ENCODE measurements at regions not wholly inside any gene's neighbourhood (a gene's known extent, or its start where the extent isn't known, plus 50 kb on each side); places are given as distances from the start of the nearest gene placed in this dataset.
"Not testable (repeated sequence)": the region's sequence is repeated elsewhere in the genome, so short reads cannot be mapped to it uniquely, and the experiment has no call there.

DNA sequence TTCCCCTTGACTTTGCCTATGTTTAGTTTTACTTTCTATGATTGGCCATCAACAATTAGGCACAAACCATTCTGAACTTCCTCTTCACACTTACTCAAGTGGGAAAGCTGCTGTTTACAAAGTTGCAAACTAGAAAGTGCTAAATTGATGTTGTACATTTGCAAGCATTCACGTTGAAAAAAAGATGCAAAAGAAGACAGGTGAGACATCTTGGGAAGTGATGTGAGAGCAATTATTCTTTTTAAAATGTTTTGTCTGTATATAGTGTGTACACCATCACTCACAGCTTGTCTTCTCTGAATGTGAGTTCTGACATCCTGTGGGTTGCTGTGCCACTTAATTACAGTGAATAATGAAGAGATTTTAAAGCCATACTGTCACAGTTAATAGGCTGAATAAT is 874.1 kb upstream of the LRATD1 start:
- DNase-seq = no peak

DNA sequence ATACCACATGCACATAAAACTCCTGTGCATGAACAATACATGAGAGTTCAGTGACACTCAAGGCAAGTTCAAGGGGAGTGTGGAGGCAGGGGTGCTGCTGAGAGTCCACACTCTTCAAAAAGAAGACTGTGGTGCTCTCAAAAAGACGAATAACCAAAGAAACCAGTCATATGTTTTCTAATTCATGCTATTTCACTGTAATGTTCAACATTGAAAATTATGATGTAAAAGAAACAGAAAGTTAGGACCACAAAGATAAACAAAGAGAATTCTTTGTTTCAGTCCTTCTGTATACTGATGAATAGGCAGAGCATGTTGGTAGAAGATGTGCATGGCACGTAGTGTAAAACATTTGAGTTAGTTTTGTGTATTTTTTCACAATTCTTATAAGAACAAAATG is 864.2 kb upstream of the LRATD1 start:
- no peak for DNase-seq

DNA sequence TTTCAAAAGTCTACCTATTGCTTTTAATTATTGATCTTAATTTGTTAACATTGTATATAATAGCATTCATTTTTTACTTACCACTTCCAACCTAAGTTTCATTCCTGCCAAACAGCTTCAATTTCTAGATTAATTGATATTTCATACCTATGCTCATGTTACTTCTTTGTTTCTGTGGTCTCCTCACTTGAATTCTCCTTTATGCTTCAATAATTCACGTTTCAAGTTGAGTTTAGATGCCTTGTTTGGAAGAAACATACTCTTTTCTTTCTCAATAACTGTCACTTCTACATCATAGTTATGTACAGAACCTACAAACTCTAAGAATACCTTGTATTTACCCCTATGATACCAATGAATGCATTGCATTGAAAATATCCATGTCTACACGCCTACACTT is 862.2 kb upstream of the LRATD1 start:
- no peak for DNase-seq

DNA sequence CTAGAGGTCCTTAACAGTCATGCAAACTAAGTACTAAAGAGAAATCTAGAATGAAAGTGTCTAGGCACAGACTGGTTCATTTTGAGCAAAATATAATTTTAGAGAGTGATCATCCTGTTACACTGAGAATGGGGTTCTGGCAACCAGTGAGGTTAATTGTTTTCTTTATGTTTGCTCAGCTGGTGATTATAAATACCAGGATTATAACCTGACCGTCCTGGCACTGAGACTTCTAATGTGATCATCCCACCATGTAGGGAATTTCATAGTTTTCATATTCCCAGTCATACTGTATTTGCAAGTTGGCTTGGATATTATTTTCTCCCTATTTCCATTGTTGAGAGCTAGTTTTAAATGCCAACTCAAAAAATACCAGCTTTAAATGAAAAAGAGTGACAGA is 852.5 kb upstream of the LRATD1 start:
- no peak for DNase-seq

DNA sequence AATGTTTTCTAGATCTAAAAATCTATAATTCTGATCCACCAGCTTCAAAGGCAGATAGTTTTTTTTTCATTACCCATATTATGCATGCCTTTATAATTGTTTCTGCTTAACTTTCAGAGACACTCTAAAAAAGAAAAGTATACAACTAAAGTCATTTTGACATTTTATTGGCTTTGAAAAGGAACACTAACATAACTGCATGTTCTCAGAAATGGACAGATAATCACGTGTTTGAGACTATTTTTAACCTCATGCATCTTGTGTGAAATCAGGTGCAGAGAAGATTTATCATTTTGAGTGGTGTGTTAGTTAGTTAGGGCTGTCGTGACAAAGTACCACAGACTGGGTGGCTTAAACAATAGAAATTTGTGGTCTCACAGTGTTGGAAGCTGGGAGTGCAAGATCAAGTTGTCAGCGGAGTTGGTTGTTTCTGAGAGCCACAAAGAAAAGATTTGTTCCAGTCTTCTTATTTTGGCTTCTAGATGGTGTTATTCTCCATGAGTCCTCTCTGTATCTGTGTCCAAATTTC is 841.4 kb upstream of the LRATD1 start:
- no peak for DNase-seq

DNA sequence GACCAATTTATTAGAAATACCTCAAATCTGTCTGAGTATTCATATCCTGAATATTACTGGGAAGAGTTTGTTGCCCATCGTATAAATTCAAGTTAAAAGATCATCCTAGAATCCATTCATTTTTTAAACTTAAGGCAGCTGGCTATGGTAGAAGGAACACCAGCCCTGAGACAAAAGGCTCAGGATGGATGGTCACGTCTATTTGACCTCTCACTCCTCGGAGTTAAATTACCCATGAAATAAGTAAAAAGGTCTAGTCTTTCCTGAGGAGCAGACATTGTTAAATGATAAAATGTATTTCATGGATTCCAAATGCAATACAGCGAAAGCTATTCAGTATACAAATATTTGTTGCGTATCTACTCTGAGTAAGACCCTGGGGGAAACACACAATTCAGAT is 826.0 kb upstream of the LRATD1 start:
- no peak for DNase-seq

DNA sequence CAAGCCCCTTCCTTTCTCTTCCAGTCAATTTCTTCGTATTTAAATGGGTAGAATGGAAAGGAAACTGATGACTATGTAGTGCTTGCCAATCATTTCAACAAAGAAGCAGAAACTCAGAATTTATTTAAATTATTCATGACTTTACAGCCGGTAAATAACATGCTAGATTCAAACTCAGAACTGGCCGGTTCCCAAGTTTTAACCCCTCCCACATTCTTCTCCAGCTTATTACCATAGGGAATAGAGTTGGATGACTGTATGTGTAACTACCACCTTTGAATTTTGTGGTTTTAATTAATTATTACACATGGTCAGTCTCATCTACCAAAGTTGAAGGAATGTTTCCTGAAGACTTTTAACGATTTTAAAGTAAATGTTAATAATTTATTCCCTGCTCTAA is 819.3 kb upstream of the LRATD1 start:
- DNase-seq = no peak

DNA sequence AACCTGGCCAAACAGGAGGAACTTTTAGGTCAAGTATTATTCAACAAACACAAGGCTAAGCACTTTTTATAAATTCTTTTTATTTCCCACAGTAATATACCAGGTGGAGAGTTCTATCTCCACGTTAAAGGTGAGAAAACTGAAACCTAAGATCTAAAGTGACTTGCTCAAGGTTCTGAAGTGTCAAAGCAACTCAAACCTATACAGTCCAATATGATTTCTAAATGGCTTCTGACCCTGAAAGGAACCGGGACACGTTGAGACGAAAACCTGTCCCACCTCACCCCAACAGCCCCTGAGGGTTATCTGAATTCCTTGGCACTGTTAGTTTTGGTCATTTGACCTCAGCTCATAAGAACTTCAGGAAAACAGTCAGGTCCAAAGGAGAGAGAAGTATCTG is 814.5 kb upstream of the LRATD1 start:
- DNase-seq = no peak

DNA sequence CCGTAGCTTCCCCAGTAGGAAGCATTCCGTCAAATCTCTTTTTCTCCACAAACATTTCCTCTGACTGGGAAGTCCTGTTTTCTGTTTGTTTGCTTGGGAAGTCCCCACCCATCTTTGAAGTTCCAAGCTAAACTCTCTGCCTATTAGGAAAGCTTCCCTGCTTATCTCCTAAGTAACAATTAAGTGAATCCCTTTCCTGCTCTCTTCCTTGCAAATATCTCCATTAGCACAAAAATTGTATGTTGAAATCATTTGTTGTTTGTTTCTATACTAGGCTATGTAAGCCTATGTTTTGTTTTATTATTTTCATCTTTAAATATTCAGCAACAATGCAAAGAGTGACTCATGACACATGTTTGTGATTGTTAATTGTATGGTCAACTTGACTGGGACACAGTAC is 812.6 kb upstream of the LRATD1 start:
- no peak for DNase-seq

DNA sequence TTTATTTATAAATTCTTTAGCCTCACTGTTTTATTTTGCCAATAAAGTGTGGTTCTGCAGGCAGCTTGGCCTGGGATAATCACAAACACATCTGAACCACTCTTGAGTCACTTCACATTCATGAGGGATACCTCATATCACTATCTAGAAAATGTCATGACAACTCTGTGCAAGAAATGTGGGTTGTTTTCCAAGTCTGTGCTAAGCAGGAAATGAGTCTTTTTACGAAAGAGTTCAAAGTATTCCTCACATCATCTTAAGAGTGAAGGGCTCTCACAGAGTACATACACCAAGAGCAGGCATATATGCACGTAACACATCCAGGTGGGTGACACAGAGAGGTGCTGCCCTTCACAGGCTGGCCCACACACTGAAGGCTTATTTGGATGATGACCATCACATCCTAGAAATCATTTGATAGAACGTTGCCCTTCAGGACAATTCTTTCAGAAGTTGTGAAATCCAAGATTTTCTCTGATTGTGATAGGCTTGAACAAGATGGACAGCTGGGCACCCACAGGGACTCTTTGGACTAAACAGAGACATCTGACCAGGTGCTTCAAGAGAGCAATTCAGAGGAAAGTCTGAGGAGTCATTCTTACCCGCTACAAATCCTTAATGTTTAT is 811.1 kb upstream of the LRATD1 start:
- no peak for DNase-seq

DNA sequence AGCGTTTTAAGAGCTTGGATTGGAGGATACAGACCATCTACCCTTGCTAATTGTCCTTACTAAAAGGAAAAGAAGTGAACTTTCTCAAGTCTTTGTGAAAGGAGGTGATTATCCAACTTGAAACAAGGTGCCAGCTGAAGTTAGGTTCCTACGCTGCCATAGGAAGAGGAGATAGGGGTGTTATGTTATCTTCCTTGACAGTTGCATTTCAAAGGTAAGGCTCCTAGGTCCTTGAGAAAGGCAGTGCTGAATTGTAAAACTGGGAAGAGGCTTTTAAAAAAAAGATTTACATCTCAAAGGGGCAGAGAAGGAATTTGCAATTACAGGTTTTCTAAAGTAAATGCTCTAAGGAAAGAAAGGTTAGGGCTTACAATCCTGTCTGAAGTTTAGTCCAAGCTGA is 810.2 kb upstream of the LRATD1 start:
- DNase-seq = no peak

DNA sequence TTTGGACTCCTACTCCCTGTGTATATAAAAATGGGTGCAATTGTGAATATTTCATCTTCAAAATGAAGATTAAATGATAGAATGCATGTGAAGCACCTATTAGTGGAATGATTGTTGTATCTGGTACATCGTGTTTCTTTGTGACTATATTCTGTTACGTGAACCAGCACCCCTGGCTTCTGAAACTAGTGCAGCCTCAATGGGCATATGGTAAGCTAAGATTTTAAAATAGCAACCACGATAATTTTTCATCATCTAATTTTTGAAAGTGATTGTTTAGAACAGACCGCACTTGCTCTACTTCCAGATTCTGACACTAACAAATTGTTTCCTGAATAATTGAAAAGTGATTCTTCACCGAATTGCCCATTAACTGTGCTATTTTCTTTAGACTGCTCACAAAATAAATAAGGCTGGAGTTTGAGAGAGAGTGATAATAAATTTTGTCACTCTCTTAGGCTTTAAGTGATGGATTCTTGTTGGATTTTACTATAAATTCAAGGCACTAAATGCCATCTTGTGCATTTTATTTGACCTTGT is 806.1 kb upstream of the LRATD1 start:
- DNase-seq = no peak

DNA sequence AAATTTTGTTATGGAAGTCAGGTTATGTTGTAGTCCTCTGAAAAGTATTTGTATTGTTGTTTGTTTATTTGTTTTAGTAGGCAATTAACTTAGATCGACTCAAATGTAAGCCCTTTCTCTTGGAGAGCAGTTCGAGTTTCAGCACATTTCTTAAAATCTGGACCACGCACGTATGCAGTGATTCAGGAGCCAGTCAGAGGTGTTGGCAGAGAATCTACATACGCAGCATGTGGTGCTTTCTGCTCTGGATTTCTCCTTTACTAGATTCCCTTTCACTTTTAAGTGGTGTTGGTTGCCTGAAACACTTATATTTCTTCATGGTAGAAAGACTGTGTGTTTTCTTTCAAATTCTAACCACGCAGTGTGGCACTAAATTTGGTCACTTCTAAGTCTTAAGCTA is 773.9 kb upstream of the LRATD1 start:
- DNase-seq = no peak

DNA sequence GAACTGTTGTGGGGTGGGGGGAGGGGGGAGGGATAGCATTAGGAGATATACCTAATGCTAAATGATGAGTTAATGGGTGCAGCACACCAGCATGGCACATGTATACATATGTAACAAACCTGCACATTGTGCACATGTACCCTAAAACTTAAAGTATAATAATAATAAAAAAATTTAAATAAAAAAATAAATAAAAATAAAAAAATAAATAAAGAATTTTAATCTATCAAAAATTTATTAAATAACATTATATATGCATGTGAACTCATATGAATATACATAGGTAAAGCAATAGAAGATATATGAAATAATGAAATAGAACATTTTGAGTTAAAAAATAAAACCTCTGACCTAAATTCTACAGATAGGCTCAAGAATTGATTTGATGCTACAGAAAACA is 764.2 kb upstream of the LRATD1 start:
- DNase-seq = not testable (repeated sequence)

DNA sequence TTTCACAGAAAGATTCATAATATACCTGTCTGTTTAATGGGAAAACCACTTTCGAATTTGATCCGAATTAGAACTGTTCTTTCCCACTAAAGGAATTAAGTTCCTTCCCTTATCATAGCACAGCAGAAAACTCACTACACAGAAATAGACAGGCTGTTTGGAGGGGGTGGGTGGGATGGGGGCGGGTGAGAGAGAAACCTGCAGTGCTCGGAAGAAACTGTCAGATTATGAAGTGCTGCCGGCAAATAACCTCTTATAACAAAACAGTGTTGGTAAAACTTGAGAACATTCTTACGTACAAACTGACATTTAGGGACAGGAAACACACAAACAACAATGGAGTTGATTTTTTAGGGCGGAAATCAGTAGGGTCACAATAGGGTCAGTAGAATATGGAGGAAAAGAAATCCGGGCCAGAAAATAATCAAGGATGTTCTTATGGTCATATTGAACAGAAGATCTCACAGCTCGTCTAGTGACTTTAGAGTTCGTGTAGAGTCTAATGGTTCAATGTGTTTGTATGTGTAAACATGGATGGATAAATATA is 756.0 kb upstream of the LRATD1 start:
- DNase-seq = no peak

DNA sequence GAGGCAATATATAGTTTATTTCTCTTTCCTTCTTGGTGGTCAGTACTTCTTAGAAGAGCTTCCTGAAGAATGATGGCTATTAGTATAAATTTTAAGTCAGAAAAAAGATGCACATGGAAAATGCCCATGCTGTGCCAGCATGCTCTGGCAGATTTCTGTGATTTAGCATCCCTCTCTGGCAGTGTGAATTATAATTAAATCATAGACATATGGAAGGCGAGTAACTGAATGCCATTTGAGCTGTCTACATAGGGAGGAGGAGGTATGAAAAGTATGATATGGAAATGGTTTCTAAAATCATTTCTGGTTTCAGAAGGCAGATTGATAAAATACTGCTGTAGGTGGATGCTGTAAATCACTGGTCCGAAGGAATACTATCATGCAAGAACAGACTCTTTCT is 754.9 kb upstream of the LRATD1 start:
- DNase-seq = no peak

DNA sequence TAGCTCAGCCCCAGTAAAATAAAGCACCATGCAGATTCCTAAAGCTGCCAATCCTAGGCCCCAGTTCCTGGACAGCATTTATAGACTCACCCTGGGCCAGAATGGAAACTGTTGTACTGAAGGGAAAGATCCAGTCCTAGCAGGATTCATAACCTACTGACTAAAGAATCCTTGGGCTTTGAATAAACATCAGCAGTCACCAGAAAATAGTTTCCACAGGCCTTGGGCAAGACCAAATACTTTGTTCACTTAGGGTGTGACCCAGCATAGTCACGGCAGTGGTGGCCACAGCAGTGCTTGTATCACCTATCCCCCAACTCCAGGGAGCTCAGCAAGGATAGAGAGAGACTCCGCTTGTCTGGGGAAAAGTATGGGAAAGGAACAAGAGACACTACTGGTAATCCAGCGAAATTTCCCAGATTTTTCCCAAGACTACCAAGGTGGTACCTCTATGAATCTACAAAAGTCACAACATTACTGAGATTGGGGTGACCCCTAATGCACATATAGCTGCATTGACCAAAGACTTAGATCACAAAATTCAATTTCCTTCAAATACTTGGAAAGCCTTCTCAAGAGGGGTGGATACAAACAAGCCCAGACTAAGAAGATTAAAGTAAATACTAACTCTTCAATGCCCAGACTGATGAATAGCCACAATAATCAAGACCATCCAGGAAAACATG is 748.1 kb upstream of the LRATD1 start:
- DNase-seq = no peak

DNA sequence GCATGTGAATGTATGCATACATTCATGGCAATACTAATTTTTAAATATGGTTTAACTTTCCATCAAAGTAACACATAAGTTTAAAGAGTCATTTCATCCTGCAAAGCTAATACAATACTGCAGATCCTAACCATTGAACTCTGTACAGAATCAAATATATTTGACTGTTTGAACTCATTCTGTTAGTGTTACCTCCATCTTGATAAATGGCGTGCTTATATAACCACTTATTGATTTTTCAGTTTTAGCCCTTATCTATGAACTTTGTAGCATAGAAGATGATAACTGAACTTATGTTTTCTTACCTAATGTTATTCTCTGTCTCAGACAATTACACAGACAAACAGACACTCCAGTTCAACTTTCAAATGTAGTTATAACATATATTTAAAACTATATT is 731.0 kb upstream of the LRATD1 start:
- DNase-seq = no peak

DNA sequence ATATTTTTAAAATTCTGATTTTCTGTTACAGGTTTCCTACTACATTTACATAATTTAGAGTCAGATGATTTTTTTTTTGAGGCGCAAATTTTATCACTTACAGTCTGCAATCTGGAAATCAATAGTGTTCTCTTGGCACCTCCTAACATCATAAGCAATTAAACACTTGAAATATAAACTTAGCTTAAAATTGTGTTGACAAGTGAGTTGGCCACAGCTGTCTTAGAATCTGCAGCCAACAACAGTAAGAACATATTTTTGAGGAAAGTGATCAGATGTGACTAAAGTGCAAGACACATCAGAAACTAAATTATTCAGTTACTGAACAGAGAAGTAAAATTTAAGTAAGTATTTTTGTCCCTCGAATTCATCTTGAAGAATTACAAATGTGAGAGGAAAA is 726.7 kb upstream of the LRATD1 start:
- DNase-seq = no peak

DNA sequence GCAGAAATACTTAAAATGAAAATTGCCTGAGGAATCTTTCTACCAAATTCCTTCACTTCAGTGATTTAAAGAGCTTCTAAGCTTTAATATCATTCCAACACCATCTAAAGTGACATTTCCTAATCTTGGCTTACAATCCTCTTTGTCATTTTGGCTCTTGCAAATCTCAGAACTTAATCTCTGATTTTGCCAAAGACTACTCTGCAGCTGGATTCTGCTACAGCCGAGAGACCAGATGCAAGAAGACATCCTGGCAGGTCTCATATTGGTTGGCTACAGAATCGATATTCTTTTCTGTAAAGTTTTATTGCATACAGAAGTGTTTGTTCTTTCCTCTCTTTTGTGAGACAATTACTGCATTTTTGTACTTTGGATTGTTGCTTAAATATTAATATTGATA is 716.5 kb upstream of the LRATD1 start:
- no peak for DNase-seq

DNA sequence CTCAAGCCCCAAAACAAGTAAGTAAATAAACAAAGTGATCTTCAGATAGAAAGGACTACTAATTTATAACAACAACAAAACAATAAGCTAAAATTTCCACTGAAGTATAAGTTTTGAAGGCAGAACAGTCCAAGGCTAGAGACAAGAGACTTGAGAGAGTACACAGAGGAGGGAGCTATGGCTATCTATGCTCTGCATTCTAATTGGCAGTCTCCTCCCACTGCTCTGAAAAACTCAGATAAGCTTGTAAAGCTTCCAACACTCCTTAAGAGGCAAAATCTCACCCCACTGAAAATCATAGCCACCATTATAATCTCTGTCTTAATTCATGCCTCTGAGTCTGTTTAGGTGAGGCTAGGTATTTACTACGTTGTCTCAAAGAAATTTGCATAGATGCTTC is 714.6 kb upstream of the LRATD1 start:
- no peak for DNase-seq

DNA sequence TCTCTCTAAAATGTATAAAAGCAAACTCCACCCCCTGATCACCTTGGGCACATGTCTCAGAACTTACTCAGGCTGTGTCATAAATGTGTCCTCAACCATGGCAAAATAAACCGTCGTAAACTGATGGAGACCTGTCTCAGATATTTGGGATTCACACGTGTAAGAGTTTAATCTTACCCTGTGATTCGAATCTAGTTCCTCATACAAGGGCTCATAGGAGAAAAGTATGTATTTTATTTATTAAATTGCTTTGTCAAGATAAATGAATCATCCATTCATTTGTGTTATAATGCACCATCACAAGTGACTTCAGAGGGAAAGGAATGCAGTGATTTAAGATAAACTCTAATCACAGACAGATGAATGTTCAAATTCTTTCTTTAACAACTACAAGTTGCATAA is 712.5 kb upstream of the LRATD1 start:
- DNase-seq = no peak

DNA sequence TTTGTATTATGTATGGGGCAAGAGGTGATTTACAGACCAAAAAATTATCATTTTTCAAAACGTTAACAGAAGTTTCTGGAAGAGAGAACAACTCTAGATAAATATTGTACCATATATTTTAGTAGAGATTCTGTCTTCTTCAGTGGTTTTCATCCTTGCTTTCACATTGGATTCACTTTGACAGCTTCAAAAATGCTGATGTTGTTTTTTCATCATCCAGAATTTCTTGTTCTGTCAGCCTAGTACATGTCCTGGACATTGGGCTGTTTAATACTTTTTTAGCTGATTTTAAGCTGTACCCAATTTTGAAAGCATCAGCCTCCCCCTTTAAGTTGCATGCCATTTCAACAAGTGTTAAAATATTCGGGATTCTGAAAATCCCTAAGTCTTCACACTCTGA is 711.3 kb upstream of the LRATD1 start:
- DNase-seq = no peak

DNA sequence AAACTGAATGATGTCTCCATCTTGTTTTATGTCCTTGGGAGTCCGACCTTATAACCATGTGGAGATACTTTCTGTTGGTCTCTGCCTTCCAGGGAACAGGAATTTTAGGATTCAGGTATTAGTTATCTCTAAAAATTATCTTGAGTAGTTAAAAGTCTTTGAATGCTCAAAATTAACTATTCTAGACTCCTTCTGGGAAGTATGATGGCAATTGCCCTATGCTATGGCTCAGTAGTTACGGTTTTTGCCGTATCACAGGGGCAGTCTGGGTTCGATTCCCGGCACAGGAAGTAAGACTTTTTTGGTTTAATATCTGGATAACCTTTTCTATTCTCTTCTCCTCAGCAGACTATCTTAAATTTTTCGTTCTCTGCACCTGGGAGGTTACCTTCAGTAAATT is 708.7 kb upstream of the LRATD1 start:
- DNase-seq = no peak

Data from CD4-positive, alpha-beta T cell treated with Interleukin-6 for 4 hours (primary cell).